ENCODE measurements at regions not wholly inside any gene's neighbourhood (a gene's known extent, or its start where the extent isn't known, plus 50 kb on each side); places are given as distances from the start of the nearest gene placed in this dataset.
"Not testable (repeated sequence)": the region's sequence is repeated elsewhere in the genome, so short reads cannot be mapped to it uniquely, and the experiment has no call there.

GRCh38 chr16:63663155-63663554, 1458.7 kb downstream of the CDH11 start:
- H3K27ac Mint-ChIP-seq (ENCODE audit: unreplicated experiment) = no peak overlapping the region
- peaks cover 3% of the 10 kb centered on the region for H3K9me3 Mint-ChIP-seq (ENCODE audit: unreplicated experiment)
- TF ChIP-seq CTCF (IDR thresholded peaks at IDR 0.05) = no peak
- H3K27me3 Mint-ChIP-seq (ENCODE audit: unreplicated experiment) = no peaks in the 10 kb centered on the region
- H3K4me3 Mint-ChIP-seq (ENCODE audit: unreplicated experiment) = no peak overlapping the region
- no peaks in the 10 kb centered on the region for H3K4me1 Mint-ChIP-seq (ENCODE audit: unreplicated experiment)
- H3K36me3 Mint-ChIP-seq (ENCODE audit: unreplicated experiment) = no peaks in the 10 kb centered on the region
- no peak for DNase-seq (ENCODE audit: extremely low spot score, unreplicated experiment)

GRCh38 chr16:63655846-63656245, 1466.0 kb downstream of the CDH11 start:
- Mint-ChIP-seq H3K9me3 (ENCODE audit: unreplicated experiment) (peaks cover 3% of the 10 kb centered on the region), H3K4me3 (ENCODE audit: unreplicated experiment) (no peak overlapping the region), H3K27me3 (ENCODE audit: unreplicated experiment) (peaks cover 2% of the 10 kb centered on the region), H3K4me1 (ENCODE audit: unreplicated experiment) (no peaks in the 10 kb centered on the region), H3K36me3 (ENCODE audit: unreplicated experiment) (no peaks in the 10 kb centered on the region), H3K27ac (ENCODE audit: unreplicated experiment) (no peak overlapping the region)
- DNase-seq (ENCODE audit: extremely low spot score, unreplicated experiment) = no peak
- TF ChIP-seq CTCF (IDR thresholded peaks at IDR 0.05) = no peak

DNA sequence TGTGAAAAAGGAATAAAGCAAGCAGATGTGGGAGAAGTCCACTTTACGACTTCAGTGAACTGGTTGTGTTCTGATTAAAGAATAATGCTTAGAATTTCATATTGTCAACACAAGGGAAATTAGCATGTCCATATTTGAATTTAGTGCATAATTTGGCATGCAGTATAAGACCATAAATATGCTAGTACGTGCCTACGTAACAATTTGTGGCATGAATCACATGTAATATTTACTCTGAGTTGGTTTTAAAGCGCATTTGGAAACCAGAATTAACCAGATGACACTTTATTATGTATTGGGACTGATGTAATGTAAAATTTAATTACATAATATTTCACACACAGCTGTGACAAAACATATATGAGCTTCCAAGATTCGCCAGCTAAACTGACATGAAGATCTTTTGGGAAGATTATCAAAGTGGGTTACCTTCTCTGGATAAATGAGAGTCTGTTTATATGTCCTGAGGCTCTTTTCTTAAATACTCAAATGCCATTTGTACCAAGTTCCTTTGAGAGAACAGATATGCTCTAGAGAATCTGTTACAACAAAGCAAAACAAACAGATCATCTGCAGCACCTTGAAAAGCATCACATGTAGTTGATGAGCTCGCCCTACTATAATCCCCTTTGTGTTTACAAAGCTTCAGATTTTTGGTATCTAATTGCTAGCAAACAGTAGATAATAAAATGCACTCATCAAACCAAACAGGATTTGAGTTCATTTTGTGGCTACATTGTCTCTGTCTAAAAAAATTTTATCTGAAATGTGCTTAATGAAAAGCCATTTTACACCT, 1468.6 kb downstream of the CDH11 start:
- H3K36me3 Mint-ChIP-seq (ENCODE audit: unreplicated experiment) = no peaks in the 10 kb centered on the region

GRCh38 chr16:63652091-63652490, 1469.8 kb downstream of the CDH11 start:
- no peak for TF ChIP-seq CTCF (IDR thresholded peaks at IDR 0.05)
- Mint-ChIP-seq H3K4me1 (ENCODE audit: unreplicated experiment) (no peaks in the 10 kb centered on the region), H3K9me3 (ENCODE audit: unreplicated experiment) (no peaks in the 10 kb centered on the region), H3K36me3 (ENCODE audit: unreplicated experiment) (no peaks in the 10 kb centered on the region), H3K27me3 (ENCODE audit: unreplicated experiment) (peaks cover 2% of the 10 kb centered on the region), H3K4me3 (ENCODE audit: unreplicated experiment) (no peak overlapping the region), H3K27ac (ENCODE audit: unreplicated experiment) (no peak overlapping the region)
- DNase-seq (ENCODE audit: extremely low spot score, unreplicated experiment) = no peak

More for the DNA sequence above, 1468.6 kb downstream of the CDH11 start:
- Mint-ChIP-seq H3K4me1 (ENCODE audit: unreplicated experiment) (no peaks in the 10 kb centered on the region), H3K4me3 (ENCODE audit: unreplicated experiment) (no peak overlapping the region), H3K27me3 (ENCODE audit: unreplicated experiment) (peaks cover 2% of the 10 kb centered on the region), H3K9me3 (ENCODE audit: unreplicated experiment) (no peaks in the 10 kb centered on the region), H3K27ac (ENCODE audit: unreplicated experiment) (no peak overlapping the region)
- no peak for DNase-seq (ENCODE audit: extremely low spot score, unreplicated experiment)
- no peak for TF ChIP-seq CTCF (IDR thresholded peaks at IDR 0.05)

DNA sequence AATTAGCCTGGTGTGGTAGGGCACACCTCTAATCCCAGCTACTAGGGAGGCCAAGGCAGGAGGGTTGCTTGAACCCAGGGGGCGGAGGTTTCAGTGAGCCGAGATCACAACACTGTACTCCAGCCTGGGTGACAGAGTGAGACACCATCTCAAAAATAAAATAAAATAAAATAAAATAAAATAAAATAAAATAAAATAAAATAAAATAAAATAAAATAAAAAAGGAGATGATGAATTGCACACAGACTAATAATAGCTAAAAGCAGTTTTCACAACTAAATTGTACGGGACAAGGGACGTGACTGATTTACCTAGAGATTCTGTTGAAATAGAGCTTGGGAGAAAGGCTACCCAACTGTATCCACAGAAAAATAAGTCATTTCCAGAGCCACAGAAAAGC, 1471.3 kb downstream of the CDH11 start:
- no peak overlapping the region for H3K4me3 Mint-ChIP-seq (ENCODE audit: unreplicated experiment)

DNA sequence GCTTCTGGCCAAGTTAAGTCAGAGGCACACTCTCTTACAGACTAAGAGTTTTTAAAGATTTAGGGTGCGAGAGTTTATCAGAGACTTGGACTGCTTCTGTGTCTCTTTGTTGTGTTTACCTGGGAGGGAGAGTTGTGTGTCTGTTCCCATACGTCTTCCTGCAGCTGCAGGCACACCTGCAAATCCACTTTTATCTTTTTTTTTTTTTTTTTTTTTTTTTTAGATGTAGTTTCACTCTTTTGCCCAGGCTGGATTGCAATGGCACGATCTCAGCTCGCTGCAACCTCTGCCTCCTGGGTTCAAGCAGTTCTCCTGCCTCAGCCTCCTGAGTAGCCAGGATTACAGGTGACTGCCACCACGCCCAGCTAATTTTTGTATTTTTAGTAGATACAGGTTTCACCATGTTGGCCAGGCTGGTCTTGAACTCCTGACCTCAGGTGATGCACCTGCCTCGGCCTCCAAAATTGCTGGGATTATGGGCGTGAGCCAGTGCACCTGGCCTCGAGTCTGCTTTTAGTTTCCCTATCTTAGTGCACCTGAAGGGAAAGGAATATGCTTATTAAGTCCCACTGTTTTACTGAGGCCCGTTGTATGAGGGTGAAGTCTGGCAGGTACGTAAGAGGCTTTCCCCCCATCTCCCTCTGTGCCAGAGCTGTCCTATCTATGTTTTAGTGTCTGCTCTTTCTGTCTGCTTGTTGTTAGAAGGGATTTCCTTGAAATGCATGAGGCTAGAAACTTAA, 1488.0 kb downstream of the CDH11 start:
- H3K4me1 Mint-ChIP-seq (ENCODE audit: unreplicated experiment); H3K27me3 Mint-ChIP-seq (ENCODE audit: unreplicated experiment); H3K36me3 Mint-ChIP-seq (ENCODE audit: unreplicated experiment); DNase-seq (ENCODE audit: extremely low spot score, unreplicated experiment); H3K27ac Mint-ChIP-seq (ENCODE audit: unreplicated experiment); H3K4me3 Mint-ChIP-seq (ENCODE audit: unreplicated experiment): not testable (repeated sequence)
- peaks cover 12% of the 10 kb centered on the region for H3K9me3 Mint-ChIP-seq (ENCODE audit: unreplicated experiment)

More for the DNA sequence above, 1471.3 kb downstream of the CDH11 start:
- no peak for TF ChIP-seq CTCF (IDR thresholded peaks at IDR 0.05)
- Mint-ChIP-seq H3K9me3 (ENCODE audit: unreplicated experiment) (no peaks in the 10 kb centered on the region), H3K27me3 (ENCODE audit: unreplicated experiment) (peaks cover 2% of the 10 kb centered on the region), H3K27ac (ENCODE audit: unreplicated experiment) (no peak overlapping the region), H3K36me3 (ENCODE audit: unreplicated experiment) (no peaks in the 10 kb centered on the region), H3K4me1 (ENCODE audit: unreplicated experiment) (no peaks in the 10 kb centered on the region)
- no peak for DNase-seq (ENCODE audit: extremely low spot score, unreplicated experiment)
